Neural progenitor cell (in vitro differentiated cells): ENCODE measurements at regions not wholly inside any gene's neighbourhood (a gene's known extent, or its start where the extent isn't known, plus 50 kb on each side); places are given as distances from the start of the nearest gene placed in this dataset.

Experiments
- DNase-seq: peaks from one replicate; pipeline ENCODE4 v3.0.0-alpha.2; 2016; ENCODE audit warnings: low spot score
- H2AFZ ChIP-seq: fragments of 200-600 bp; sonication (generic); replicated peaks from 2 replicates; pipeline ENCODE4 v1.6.1; 2016; ENCODE audit warnings: antibody characterized with exemption
- H3F3A ChIP-seq: fragments of 200-600 bp; sonication (generic); 2 replicates; pipeline ENCODE4 v1.6.1; 2016; ENCODE audit warnings: antibody characterized with exemption, low read depth
- H3K27ac ChIP-seq: fragments of 200-600 bp; sonication (generic); 2 replicates; pipeline ENCODE4 v1.5.1; 2016; ENCODE audit warnings: mild to moderate bottlenecking
- H3K27me3 ChIP-seq: fragments of 200-600 bp; sonication (generic); 2 replicates; pipeline ENCODE4 v1.6.1; 2016; ENCODE audit warnings: mild to moderate bottlenecking, moderate library complexity
- H3K36me3 ChIP-seq: fragments of 200-600 bp; sonication (generic); 2 replicates; pipeline ENCODE4 v1.5.1; 2016
- H3K4me1 ChIP-seq: fragments of 200-600 bp; sonication (generic); 2 replicates; pipeline ENCODE4 v1.6.1; 2016; ENCODE audit warnings: mixed run types
- H3K4me2 ChIP-seq: fragments of 200-600 bp; sonication (generic); 2 replicates; pipeline ENCODE4 v1.6.1; 2016
- H3K4me3 ChIP-seq: fragments of 200-600 bp; sonication (generic); 2 replicates; pipeline ENCODE4 v1.5.1; 2016
- H3K79me2 ChIP-seq: fragments of 200-600 bp; sonication (generic); 2 replicates; pipeline ENCODE4 v1.6.1; 2016; ENCODE audit warnings: low read depth
- H3K9ac ChIP-seq: fragments of 200-600 bp; sonication (generic); 2 replicates; pipeline ENCODE4 v1.6.1; 2016
- H3K9me3 ChIP-seq: fragments of 200-600 bp; sonication (generic); 2 replicates; pipeline ENCODE4 v1.5.1; 2016; ENCODE audit warnings: low read depth
- H4K20me1 ChIP-seq: fragments of 200-600 bp; sonication (generic); 2 replicates; pipeline ENCODE4 v1.6.1; 2016; ENCODE audit warnings: low read depth
- H3K27ac Mint-ChIP-seq: 3 replicates; pipeline ENCODE4 v1.8.0; 2021; ENCODE audit warnings: mixed read lengths
- H3K27me3 Mint-ChIP-seq: 2 replicates; pipeline ENCODE4 v1.8.0; 2022; ENCODE audit warnings: low read depth, mild to moderate bottlenecking, inconsistent platforms, moderate library complexity, mixed read lengths; ENCODE audit not compliant: insufficient read depth
- H3K36me3 Mint-ChIP-seq: 3 replicates; pipeline ENCODE4 v1.8.0; 2021; ENCODE audit warnings: mixed read lengths
- H3K4me1 Mint-ChIP-seq: 3 replicates; pipeline ENCODE4 v1.8.0; 2021; ENCODE audit warnings: mixed read lengths
- H3K4me3 Mint-ChIP-seq: 3 replicates; pipeline ENCODE4 v1.8.0; 2021; ENCODE audit warnings: mild to moderate bottlenecking, moderate library complexity, mixed read lengths
- H3K9me3 Mint-ChIP-seq: 3 replicates; pipeline ENCODE4 v1.8.0; 2020; ENCODE audit warnings: mixed read lengths
- CTCF ChIP-seq: fragments of 200-600 bp; sonication (generic); IDR thresholded peaks from 2 replicates; pipeline ENCODE4 v1.5.1; 2017; ENCODE audit warnings: antibody characterized with exemption, mild to moderate bottlenecking
- EZH2 ChIP-seq: fragments of 200-600 bp; sonication (generic); IDR thresholded peaks from 2 replicates; pipeline ENCODE4 v1.6.1; 2017; ENCODE audit warnings: antibody characterized with exemption, mild to moderate bottlenecking, moderate library complexity
- EZH2phosphoT487 ChIP-seq: fragments of 200-600 bp; sonication (generic); IDR thresholded peaks from 2 replicates; pipeline ENCODE4 v1.6.1; 2017; ENCODE audit warnings: antibody characterized with exemption

- H3K4me2 ChIP-seq: no peak overlapping the region
- no peak overlapping the region for H3K4me3 ChIP-seq
- H3K27me3 ChIP-seq: no peaks in the 10 kb centered on the region
- no peak overlapping the region for H3K27ac ChIP-seq
- no peak overlapping the region for H2AFZ ChIP-seq
- H3K36me3 ChIP-seq: no peaks in the 10 kb centered on the region
- Mint-ChIP-seq H3K27ac (no peak overlapping the region), H3K27me3 (peaks cover 12% of the 10 kb centered on the region), H3K9me3 (peaks cover 12% of the 10 kb centered on the region), H3K4me1 (peaks cover 12% of the 10 kb centered on the region), H3K36me3 (peaks cover 2% of the 10 kb centered on the region), H3K4me3 (no peak overlapping the region)
- H3K79me2 ChIP-seq: no peaks in the 10 kb centered on the region
- H3K9ac ChIP-seq: no peak overlapping the region
- DNase-seq: no peak
- no peaks in the 10 kb centered on the region for H3F3A ChIP-seq
- H3K4me1 ChIP-seq: no peaks in the 10 kb centered on the region
- no peaks in the 10 kb centered on the region for H3K9me3 ChIP-seq
- no peak for TF ChIP-seq EZH2phosphoT487
- TF ChIP-seq CTCF: no peak
- TF ChIP-seq EZH2: no peak
- H4K20me1 ChIP-seq: no peaks in the 10 kb centered on the region
Measured at GRCh38 chr22:47808236-47808635, 1045.8 kb downstream of the TBC1D22A start.

- peaks cover 10% of the 10 kb centered on the region for H3K27me3 Mint-ChIP-seq
Measured at GRCh38 chr22:47807506-47807905, 1045.1 kb downstream of the TBC1D22A start.

DNA sequence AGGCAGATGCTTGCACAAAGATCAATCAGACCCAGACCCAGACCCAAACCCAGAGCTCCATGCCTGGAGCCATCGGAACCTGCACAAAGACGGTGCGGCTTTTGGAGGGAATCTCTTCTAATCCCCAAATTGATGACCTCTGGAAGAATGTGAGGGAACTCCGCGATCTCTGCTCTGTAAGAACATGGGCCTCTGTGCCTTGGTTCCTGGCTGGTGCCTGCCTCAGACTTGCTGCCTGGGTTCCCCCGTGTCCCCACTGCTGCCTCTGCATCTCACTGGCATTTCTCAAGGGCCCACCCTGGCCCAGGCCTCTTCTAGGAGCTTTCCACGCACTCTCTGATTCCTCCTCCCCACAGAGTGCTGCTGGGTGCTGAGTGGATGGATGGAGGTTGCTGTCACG is 1044.4 kb downstream of the TBC1D22A start:
- H3K36me3 ChIP-seq: no peaks in the 10 kb centered on the region
- no peaks in the 10 kb centered on the region for H3K27me3 ChIP-seq
- no peak overlapping the region for H3K27ac ChIP-seq
- no peak overlapping the region for H3K4me3 ChIP-seq
- Mint-ChIP-seq H3K36me3 (peaks cover 2% of the 10 kb centered on the region), H3K27me3 (peaks cover 6% of the 10 kb centered on the region), H3K4me3 (no peak overlapping the region), H3K27ac (no peak overlapping the region), H3K9me3 (peaks cover 12% of the 10 kb centered on the region), H3K4me1 (peaks cover 12% of the 10 kb centered on the region)
- no peak overlapping the region for H3K4me2 ChIP-seq
- no peaks in the 10 kb centered on the region for H4K20me1 ChIP-seq
- TF ChIP-seq EZH2phosphoT487: no peak
- no peak for TF ChIP-seq EZH2
- no peak for TF ChIP-seq CTCF
- no peak overlapping the region for H3K9ac ChIP-seq
- H3F3A ChIP-seq: no peaks in the 10 kb centered on the region
- DNase-seq: no peak
- no peaks in the 10 kb centered on the region for H3K9me3 ChIP-seq
- H3K4me1 ChIP-seq: no peaks in the 10 kb centered on the region
- H2AFZ ChIP-seq: no peak overlapping the region
- H3K79me2 ChIP-seq: no peaks in the 10 kb centered on the region

More at GRCh38 chr22:47807506-47807905, 1045.1 kb downstream of the TBC1D22A start:
- Histone ChIP-seq H3K4me2 (no peak overlapping the region), H3K27ac (no peak overlapping the region), H3K79me2 (no peaks in the 10 kb centered on the region), H3F3A (no peaks in the 10 kb centered on the region), H4K20me1 (no peaks in the 10 kb centered on the region), H3K36me3 (no peaks in the 10 kb centered on the region), H2AFZ (no peak overlapping the region), H3K4me1 (no peaks in the 10 kb centered on the region), H3K4me3 (no peak overlapping the region), H3K9ac (no peak overlapping the region), H3K9me3 (no peaks in the 10 kb centered on the region), H3K27me3 (no peaks in the 10 kb centered on the region)
- Mint-ChIP-seq H3K27ac (no peak overlapping the region), H3K9me3 (peaks cover 12% of the 10 kb centered on the region), H3K36me3 (peaks cover 2% of the 10 kb centered on the region), H3K4me3 (no peak overlapping the region), H3K4me1 (peaks cover 12% of the 10 kb centered on the region)
- TF ChIP-seq CTCF (no peak), EZH2phosphoT487 (no peak), EZH2 (no peak)
- DNase-seq: no peak
